IMR-90 (cell line): ENCODE measurements at regions not wholly inside any gene's neighbourhood (a gene's known extent, or its start where the extent isn't known, plus 50 kb on each side); places are given as distances from the start of the nearest gene placed in this dataset.

Experiments used
- ATAC-seq: fragments of 200-7000 bp; cut with Tn5 transposase; 2 replicates; pipeline ENCODE4 v1.9.1; 2020; ENCODE audit warnings: low read depth, mild to moderate bottlenecking, moderate library complexity
- BruUV-seq: library from RNA; stranded (reverse); fragments of 400-500 nt; replicated peaks from 2 replicates; lab custom pipeline; 2021; lab: Mats Ljungman, UMichigan
- CTCF ChIA-PET: fragments of 300-600 bp; formaldehyde crosslinking; extraction: SDS; loops from one replicate; lab custom pipeline; 2021; ENCODE audit warnings: antibody characterized with exemption; lab: Yijun Ruan, JAX
- POLR2A ChIA-PET: fragments of 300-600 bp; sonication (Branson Sonifier 250); formaldehyde crosslinking; loops from one replicate; lab custom pipeline; 2022; ENCODE audit warnings: antibody characterized with exemption; ENCODE audit not compliant: unreplicated experiment; lab: Charles Lee
- DNase-seq: peaks from one replicate; pipeline ENCODE4 v3.0.0; 2013
- H2AFZ ChIP-seq: replicated peaks from 2 replicates; pipeline ENCODE3; 2013; ENCODE audit warnings: low read length, mild to moderate bottlenecking; ENCODE audit not compliant: poor library complexity
- H2AK5ac ChIP-seq: 2 replicates; pipeline ENCODE4 v1.6.1; 2013; ENCODE audit warnings: low read depth, low read length, inconsistent platforms
- H2AK9ac ChIP-seq: replicated peaks from 2 replicates; pipeline ENCODE3; 2013; ENCODE audit warnings: mild to moderate bottlenecking, low read depth, low read length, moderate library complexity; ENCODE audit not compliant: poor library complexity
- H2BK120ac ChIP-seq: 2 replicates; pipeline ENCODE4 v1.6.1; 2013; ENCODE audit warnings: low read depth, low read length, inconsistent platforms
- H2BK15ac ChIP-seq: 3 replicates; pipeline ENCODE4 v1.6.1; 2013; ENCODE audit warnings: low read depth, low read length, inconsistent platforms
- H2BK20ac ChIP-seq: 2 replicates; pipeline ENCODE4 v1.6.1; 2013; ENCODE audit warnings: low read depth, mild to moderate bottlenecking, inconsistent platforms, low read length, moderate library complexity
- H2BK5ac ChIP-seq: 2 replicates; pipeline ENCODE4 v1.6.1; 2013; ENCODE audit warnings: mild to moderate bottlenecking, low read depth, low read length, inconsistent platforms; ENCODE audit not compliant: poor library complexity, severe bottlenecking
- H3K14ac ChIP-seq: replicated peaks from 2 replicates; pipeline ENCODE4 v1.6.1; 2013; ENCODE audit warnings: low read depth, low read length, inconsistent platforms
- H3K18ac ChIP-seq: 2 replicates; pipeline ENCODE4 v1.6.1; 2013; ENCODE audit warnings: low read depth, low read length, control low read depth
- H3K23ac ChIP-seq: 2 replicates; pipeline ENCODE4 v1.6.1; 2013; ENCODE audit warnings: low read depth, low read length, inconsistent platforms
- H3K27ac ChIP-seq: 2 replicates; pipeline ENCODE4 v1.5.1; 2013; ENCODE audit warnings: mild to moderate bottlenecking, control low read depth, low read length; ENCODE audit not compliant: insufficient read depth
- H3K27me3 ChIP-seq: 2 replicates; pipeline ENCODE4 v1.6.1; 2013; ENCODE audit warnings: low read length; ENCODE audit not compliant: control insufficient read depth, insufficient read depth
- H3K36me3 ChIP-seq: 2 replicates; pipeline ENCODE4 v1.6.1; 2013; ENCODE audit warnings: low read length, mixed read lengths; ENCODE audit not compliant: control insufficient read depth, insufficient read depth
- H3K4ac ChIP-seq: 2 replicates; pipeline ENCODE4 v1.6.1; 2013; ENCODE audit warnings: low read depth, low read length, inconsistent platforms
- H3K4me1 ChIP-seq: 2 replicates; pipeline ENCODE4 v1.6.1; 2013; ENCODE audit warnings: low read length, mixed read lengths; ENCODE audit not compliant: control insufficient read depth, insufficient read depth
- H3K4me2 ChIP-seq: 2 replicates; pipeline ENCODE4 v1.6.1; 2013; ENCODE audit warnings: low read depth, mild to moderate bottlenecking, control low read depth, low read length, moderate library complexity
- H3K4me3 ChIP-seq: 2 replicates; pipeline ENCODE4 v1.5.1; 2013; ENCODE audit warnings: low read depth, mild to moderate bottlenecking, control low read depth, low read length, moderate library complexity; ENCODE audit not compliant: insufficient read depth
- H3K56ac ChIP-seq: 2 replicates; pipeline ENCODE4 v1.6.1; 2013; ENCODE audit warnings: low read length, inconsistent platforms; ENCODE audit not compliant: insufficient read depth; ENCODE audit errors: extremely low read depth
- H3K79me1 ChIP-seq, 2 experiments: 2 replicates each; pipeline ENCODE4 v1.6.1; 2013; ENCODE audit warnings: low read length in 2 of 2, inconsistent platforms in 1 of 2, low read depth in 1 of 2
- H3K9ac ChIP-seq: 2 replicates; pipeline ENCODE4 v1.6.1; 2013; ENCODE audit warnings: low read depth, low read length, control low read depth
- H3K9me1 ChIP-seq: 2 replicates; pipeline ENCODE4 v1.6.1; 2013; ENCODE audit warnings: low read length, inconsistent platforms; ENCODE audit not compliant: insufficient read depth
- H3K9me3 ChIP-seq: 2 replicates; pipeline ENCODE4 v1.6.1; 2013; ENCODE audit warnings: low read length; ENCODE audit not compliant: control insufficient read depth, insufficient read depth
- H4K20me1 ChIP-seq: 2 replicates; pipeline ENCODE4 v1.6.1; 2013; ENCODE audit warnings: low read length, inconsistent platforms; ENCODE audit not compliant: insufficient read depth
- H4K5ac ChIP-seq: 2 replicates; pipeline ENCODE4 v1.6.1; 2013; ENCODE audit warnings: mild to moderate bottlenecking, low read depth, low read length, control low read depth
- H4K8ac ChIP-seq, 2 experiments: 2 replicates each; pipeline ENCODE4 v1.6.1; 2013; ENCODE audit warnings: low read depth in 2 of 2, low read length in 2 of 2, control low read depth in 1 of 2, inconsistent platforms in 1 of 2
- H4K91ac ChIP-seq: 2 replicates; pipeline ENCODE4 v1.6.1; 2013; ENCODE audit warnings: low read depth, low read length, inconsistent platforms; ENCODE audit not compliant: insufficient read depth
- BHLHE40 ChIP-seq: fragments of 150-350 bp; IDR thresholded peaks from 2 replicates; pipeline ENCODE4 v1.6.1; 2016; ENCODE audit warnings: mild to moderate bottlenecking, low read depth, low read length
- CEBPB ChIP-seq: IDR thresholded peaks from 2 replicates; pipeline ENCODE4 v1.6.1; 2012; ENCODE audit warnings: low read depth, low read length, improper control_type of control experiment
- CHD1 ChIP-seq: IDR thresholded peaks from 2 replicates; pipeline ENCODE4 v1.6.1; 2012; ENCODE audit warnings: low read depth, low read length, improper control_type of control experiment
- MAFK ChIP-seq: IDR thresholded peaks from 2 replicates; pipeline ENCODE4 v1.6.1; 2012; ENCODE audit warnings: low read depth, low read length, improper control_type of control experiment
- RAD21 ChIP-seq: IDR thresholded peaks from 2 replicates; pipeline ENCODE4 v1.6.1; 2012; ENCODE audit warnings: low read length, improper control_type of control experiment
- RCOR1 ChIP-seq: IDR thresholded peaks from 2 replicates; pipeline ENCODE4 v1.6.1; 2012; ENCODE audit warnings: mild to moderate bottlenecking, low read length, improper control_type of control experiment; ENCODE audit not compliant: insufficient replicate concordance
- SMC3 ChIP-seq: fragments of 150-350 bp; IDR thresholded peaks from 2 replicates; pipeline ENCODE4 v1.6.1; 2016; ENCODE audit warnings: low read depth, mild to moderate bottlenecking, antibody characterized with exemption, low read length, moderate library complexity
- USF2 ChIP-seq: fragments of 150-350 bp; IDR thresholded peaks from 2 replicates; pipeline ENCODE4 v1.6.1; 2017; ENCODE audit warnings: mild to moderate bottlenecking, antibody characterized with exemption, low read length, low read depth
- WGBS, 2 experiments: methylation state at CpG; one replicate each; pipeline versions ENCODE4 v1.1.5 to v1.1.7; 2013; ENCODE audit warnings: missing lambda C conversion rate in 2 of 2; ENCODE audit not compliant: insufficient read length in 1 of 2; ENCODE audit errors: extremely low coverage in 2 of 2; 5-methylcytosine and 5-hydroxymethylcytosine counted together
- dilution Hi-C: fragments of 300-500 bp; cut with HindIII; formaldehyde crosslinking; loops from one replicate; pipeline ENCODE4 v1.14.3; 2018; ENCODE audit warnings: low sequenced_read_pairs; ENCODE audit not compliant: unreplicated experiment
- in situ Hi-C: fragments of 300-500 bp; cut with MboI; formaldehyde crosslinking; loops from 3 replicates; pipeline ENCODE4 v1.14.3; 2019; ENCODE audit warnings: low sequenced_read_pairs, inconsistent platforms, mixed read lengths
- intact Hi-C: fragments of 100-400 bp; cut with micrococcal nuclease; formaldehyde crosslinking; loops from 2 replicates; pipeline ENCODE4 v1.10.0; 2022

- Histone ChIP-seq H3K27ac (no peak overlapping the region), H4K20me1 (no peaks in the 10 kb centered on the region), H2BK15ac (no peak overlapping the region), H2BK5ac (no peak overlapping the region), H3K14ac (no peak overlapping the region), H4K5ac (no peak overlapping the region), H4K8ac (no peak overlapping the region), H3K9ac (no peak overlapping the region), H3K27me3 (no peaks in the 10 kb centered on the region), H2AFZ (no peak overlapping the region), H3K79me1 (no peaks in the 10 kb centered on the region), H3K9me3 (no peaks in the 10 kb centered on the region), H3K56ac (no peak overlapping the region), H3K4ac (no peak overlapping the region), H2BK20ac (no peak overlapping the region), H2BK120ac (no peak overlapping the region), H4K91ac (no peak overlapping the region), H3K4me2 (no peak overlapping the region), H3K23ac (no peak overlapping the region), H3K4me1 (no peaks in the 10 kb centered on the region), H3K18ac (no peak overlapping the region), H2AK9ac (no peak overlapping the region), H2AK5ac (no peak overlapping the region), H3K36me3 (no peaks in the 10 kb centered on the region), H3K4me3 (no peak overlapping the region), H3K9me1 (no peaks in the 10 kb centered on the region)
- no CpG with 5 or more reads among the region's 6 CpGs for WGBS, 2 experiments
- ChIA-PET POLR2A (no interaction called here), CTCF (no interaction called here)
- ATAC-seq (no peak), DNase-seq (no peak)
- no TSS peak for BruUV-seq
- intact Hi-C loops (no loop called here), dilution Hi-C loops (no loop called here), in situ Hi-C loops (no loop called here)
- TF ChIP-seq CHD1 (no peak), CEBPB (no peak), BHLHE40 (no peak), RAD21 (no peak), RCOR1 (no peak), SMC3 (no peak), MAFK (no peak), USF2 (no peak)
Observed at GRCh38 chr5:68407311-68408239, 192.0 kb downstream of the PIK3R1 start.
